HG03378 (cell line): ENCODE measurements at regions not wholly inside any gene's neighbourhood (a gene's known extent, or its start where the extent isn't known, plus 50 kb on each side); places are given as distances from the start of the nearest gene placed in this dataset.
A peak's percentile ranks its signal among the peaks of the same experiment; 100 is the strongest.
"Not testable (repeated sequence)": the region's sequence is repeated elsewhere in the genome, so short reads cannot be mapped to it uniquely, and the experiment has no call there.

Source experiments
- ATAC-seq: cut with Tn5 transposase; IDR thresholded peaks from one replicate; pipeline ENCODE4 v1.9.1; 2021; ENCODE audit warnings: mild to moderate bottlenecking, moderate library complexity; ENCODE audit not compliant: unreplicated experiment

- not testable (repeated sequence) for ATAC-seq
Observed at GRCh38 chr14:37841039-37841438, 245.6 kb downstream of the TTC6 start.

- ATAC-seq, result no peak
Observed at GRCh38 chr14:37842106-37842505, 246.7 kb downstream of the TTC6 start.

GRCh38 chr14:37843954-37844607, 248.7 kb downstream of the TTC6 start:
- ATAC-seq, result no peak

GRCh38 chr14:37844614-37845013, 249.2 kb downstream of the TTC6 start:
- no peak for ATAC-seq

- no peak for ATAC-seq
Observed at GRCh38 chr14:37848985-37849621, 253.7 kb downstream of the TTC6 start.

- ATAC-seq, result no peak
Observed at GRCh38 chr14:37851054-37851453, 255.6 kb downstream of the TTC6 start.

- no peak for ATAC-seq
Observed at GRCh38 chr14:37855871-37856270, 260.4 kb downstream of the TTC6 start.

GRCh38 chr14:37857774-37858266, 262.4 kb downstream of the TTC6 start:
- no peak for ATAC-seq

GRCh38 chr14:37858733-37859132, 263.3 kb downstream of the TTC6 start:
- ATAC-seq, result no peak

- ATAC-seq, result no peak
Observed at GRCh38 chr14:37859177-37859576, 263.7 kb downstream of the TTC6 start.

- no peak for ATAC-seq
Observed at GRCh38 chr14:37862263-37862662, 266.8 kb downstream of the TTC6 start.

GRCh38 chr14:37864128-37864527, 268.7 kb downstream of the TTC6 start:
- ATAC-seq, result no peak

- no peak for ATAC-seq
Observed at GRCh38 chr14:37864861-37865718, 269.7 kb downstream of the TTC6 start.

GRCh38 chr14:37865719-37866549, 270.5 kb downstream of the TTC6 start:
- no peak for ATAC-seq

- no peak for ATAC-seq
Observed at GRCh38 chr14:37869633-37870032, 274.2 kb downstream of the TTC6 start.

- ATAC-seq, result no peak
Observed at GRCh38 chr14:37870170-37870569, 274.7 kb downstream of the TTC6 start.

- no peak for ATAC-seq
Observed at GRCh38 chr14:37870632-37871346, 275.4 kb downstream of the TTC6 start.

- not testable (repeated sequence) for ATAC-seq
Observed at GRCh38 chr14:37874065-37874428, 278.6 kb downstream of the TTC6 start.

- ATAC-seq, result peak; percentile 97
Observed at GRCh38 chr14:37874429-37875109, 279.1 kb downstream of the TTC6 start.

GRCh38 chr14:37888234-37888633, 292.8 kb downstream of the TTC6 start:
- no peak for ATAC-seq
